Mesenchymal stem cell (in vitro differentiated cells and primary cell): ENCODE measurements at regions not wholly inside any gene's neighbourhood (a gene's known extent, or its start where the extent isn't known, plus 50 kb on each side); places are given as distances from the start of the nearest gene placed in this dataset.

ENCODE experiments used
- DNase-seq: peaks from one replicate; pipeline ENCODE4 v3.0.0-alpha.2; 2013
- H2AFZ ChIP-seq: one replicate; pipeline ENCODE4 v1.6.1; 2013; ENCODE audit warnings: low read depth, mild to moderate bottlenecking, control low read depth, inconsistent platforms, low read length, moderate library complexity
- H2AK5ac ChIP-seq: 2 replicates; pipeline ENCODE4 v1.6.1; 2013; ENCODE audit warnings: low read length, moderate library complexity, mild to moderate bottlenecking, inconsistent platforms; ENCODE audit not compliant: severe bottlenecking
- H2BK120ac ChIP-seq: one replicate; pipeline ENCODE4 v1.6.1; 2013; ENCODE audit warnings: low read depth, mild to moderate bottlenecking, inconsistent platforms, low read length, moderate library complexity
- H2BK12ac ChIP-seq, 2 experiments: one replicate each; pipeline ENCODE4 v1.6.1; 2013; ENCODE audit warnings: inconsistent platforms in 2 of 2, low read length in 2 of 2, mild to moderate bottlenecking in 2 of 2, moderate library complexity in 2 of 2, control low read depth in 1 of 2
- H2BK15ac ChIP-seq: one replicate; pipeline ENCODE4 v1.6.1; 2013; ENCODE audit warnings: mild to moderate bottlenecking, low read depth, inconsistent platforms; ENCODE audit not compliant: poor library complexity, severe bottlenecking
- H2BK5ac ChIP-seq: 2 replicates; pipeline ENCODE4 v1.6.1; 2013; ENCODE audit warnings: low read depth, mild to moderate bottlenecking, low read length, control low read depth, inconsistent platforms; ENCODE audit not compliant: poor library complexity, severe bottlenecking
- H3K14ac ChIP-seq, 2 experiments: one replicate each; pipeline ENCODE4 v1.6.1; 2013; ENCODE audit warnings: inconsistent platforms in 2 of 2, low read length in 2 of 2, control low read depth in 1 of 2, mild to moderate bottlenecking in 1 of 2, moderate library complexity in 1 of 2
- H3K18ac ChIP-seq, 2 experiments: one replicate each; pipeline ENCODE4 v1.6.1; 2013; ENCODE audit warnings: inconsistent platforms in 2 of 2, low read length in 2 of 2, control low read depth in 1 of 2, low read depth in 1 of 2, mild to moderate bottlenecking in 1 of 2
- H3K23ac ChIP-seq, 2 experiments: one replicate each; pipeline ENCODE4 v1.6.1; 2013; ENCODE audit warnings: inconsistent platforms in 2 of 2, low read length in 2 of 2, mild to moderate bottlenecking in 2 of 2, moderate library complexity in 2 of 2, control low read depth in 1 of 2
- H3K27ac ChIP-seq: 2 replicates; pipeline ENCODE4 v1.5.1; 2013; ENCODE audit warnings: mild to moderate bottlenecking, moderate library complexity, low read length, control low read depth, inconsistent platforms; ENCODE audit not compliant: poor library complexity, severe bottlenecking
- H3K27me3 ChIP-seq, 2 experiments: 2 replicates each; pipeline versions ENCODE4 v1.6.1 to v1.7.0; 2013; ENCODE audit warnings: low read length in 2 of 2, mild to moderate bottlenecking in 2 of 2, moderate library complexity in 2 of 2, control low read depth in 1 of 2, inconsistent platforms in 1 of 2; ENCODE audit not compliant: control insufficient read depth in 1 of 2, insufficient read depth in 1 of 2
- H3K36me3 ChIP-seq, 2 experiments: 2 replicates each; pipeline versions ENCODE4 v1.6.1 to v1.7.0; 2013; ENCODE audit warnings: low read length in 2 of 2, control low read depth in 1 of 2, inconsistent platforms in 1 of 2, low read depth in 1 of 2, mild to moderate bottlenecking in 1 of 2; ENCODE audit not compliant: insufficient read depth in 2 of 2, control insufficient read depth in 1 of 2
- H3K4ac ChIP-seq, 2 experiments: one replicate each; pipeline ENCODE4 v1.6.1; 2013; ENCODE audit warnings: inconsistent platforms in 2 of 2, low read length in 2 of 2, mild to moderate bottlenecking in 2 of 2, moderate library complexity in 2 of 2, control low read depth in 1 of 2, low read depth in 1 of 2
- H3K4me1 ChIP-seq: 2 replicates; pipeline ENCODE4 v1.6.1; 2013; ENCODE audit warnings: low read depth, low read length, control low read depth; ENCODE audit not compliant: control insufficient read depth, insufficient read depth
- H3K4me2 ChIP-seq: 2 replicates; pipeline ENCODE4 v1.6.1; 2013; ENCODE audit warnings: low read length, mild to moderate bottlenecking, inconsistent platforms; ENCODE audit not compliant: poor library complexity, severe bottlenecking
- H3K4me3 ChIP-seq, 2 experiments: 2 replicates each; pipeline versions ENCODE4 v1.5.1 to v1.7.0; 2013; ENCODE audit warnings: low read length in 2 of 2, mild to moderate bottlenecking in 2 of 2, control low read depth in 1 of 2, low read depth in 1 of 2; ENCODE audit not compliant: insufficient read depth in 1 of 2
- H3K79me1 ChIP-seq: replicated peaks from 2 replicates; pipeline ENCODE4 v1.6.1; 2013; ENCODE audit warnings: mild to moderate bottlenecking, control low read depth, low read length, inconsistent platforms; ENCODE audit not compliant: poor library complexity, severe bottlenecking
- H3K9ac ChIP-seq: 2 replicates; pipeline ENCODE4 v1.7.0; 2013; ENCODE audit warnings: mild to moderate bottlenecking, low read length, moderate library complexity
- H3K9me3 ChIP-seq: 2 replicates; pipeline ENCODE4 v1.7.0; 2013; ENCODE audit warnings: mild to moderate bottlenecking, low read length; ENCODE audit not compliant: control insufficient read depth
- H4K8ac ChIP-seq: one replicate; pipeline ENCODE4 v1.6.1; 2013; ENCODE audit warnings: inconsistent platforms, mild to moderate bottlenecking, low read length, moderate library complexity
- H4K91ac ChIP-seq: one replicate; pipeline ENCODE4 v1.6.1; 2013; ENCODE audit warnings: mild to moderate bottlenecking, low read length, inconsistent platforms
- WGBS: methylation state at CpG from one replicate; pipeline ENCODE4 v1.1.7; 2013; ENCODE audit warnings: mixed read lengths; 5-methylcytosine and 5-hydroxymethylcytosine counted together

DNA sequence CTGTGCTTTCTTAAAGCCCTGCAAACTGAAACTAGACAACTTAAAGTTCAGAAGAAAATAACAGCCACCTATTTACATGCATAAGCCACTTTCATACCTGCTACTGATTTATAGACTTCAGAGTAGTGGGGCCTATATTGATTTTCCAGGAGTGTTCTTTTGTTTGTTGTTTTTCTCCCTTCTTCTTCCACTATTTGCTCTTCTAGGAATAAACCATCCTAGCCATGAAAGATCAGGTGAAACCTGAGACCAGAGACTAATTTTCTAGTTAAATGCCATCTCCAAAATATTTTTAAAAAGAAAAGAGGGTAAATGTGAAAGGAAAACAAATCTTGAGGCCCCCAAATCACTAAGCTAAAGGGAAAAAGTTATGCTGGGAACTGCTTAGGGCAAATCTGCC lies 72.4 kb upstream of the C1GALT1 start:
- Histone ChIP-seq H3K18ac (no peak overlapping the region), H2BK15ac (no peak overlapping the region), H3K9ac (no peak overlapping the region), H2AFZ (no peak overlapping the region), H3K4me2 (no peak overlapping the region), H3K4ac (no peak overlapping the region), H3K23ac (no peak overlapping the region), H3K27ac (no peak overlapping the region), H2BK5ac (no peak overlapping the region), H2BK120ac (no peak overlapping the region), H2AK5ac (no peak overlapping the region), H3K27me3 (no peaks in the 10 kb centered on the region), H3K4me3 (no peak overlapping the region), H3K79me1 (no peaks in the 10 kb centered on the region), H3K9me3 (peaks cover 2% of the 10 kb centered on the region), H3K4me1 (no peaks in the 10 kb centered on the region), H3K36me3 (no peaks in the 10 kb centered on the region), H4K8ac (no peak overlapping the region), H2BK12ac (no peak overlapping the region), H3K14ac (no peak overlapping the region), H4K91ac (no peak overlapping the region)
- DNase-seq, result no peak

- Histone ChIP-seq H3K18ac (no peak overlapping the region), H2BK15ac (no peak overlapping the region), H2BK12ac (no peak overlapping the region), H3K23ac (no peak overlapping the region), H3K9ac (no peak overlapping the region), H2BK120ac (no peak overlapping the region), H3K36me3 (no peaks in the 10 kb centered on the region), H2BK5ac (no peak overlapping the region), H4K91ac (no peak overlapping the region), H3K4ac (no peak overlapping the region), H3K9me3 (peaks cover 2% of the 10 kb centered on the region), H3K4me2 (no peak overlapping the region), H3K4me1 (no peaks in the 10 kb centered on the region), H3K14ac (no peak overlapping the region), H3K27me3 (no peaks in the 10 kb centered on the region), H2AK5ac (no peak overlapping the region), H4K8ac (no peak overlapping the region), H3K27ac (no peak overlapping the region), H3K79me1 (no peaks in the 10 kb centered on the region), H3K4me3 (no peak overlapping the region), H2AFZ (no peak overlapping the region)
- no peak for DNase-seq
Measured at GRCh38 chr7:7110706-7111105, 71.6 kb upstream of the C1GALT1 start.

- Histone ChIP-seq H3K23ac (no peak overlapping the region), H3K36me3 (no peaks in the 10 kb centered on the region), H2BK120ac (no peak overlapping the region), H2BK12ac (no peak overlapping the region), H3K27me3 (no peaks in the 10 kb centered on the region), H2AK5ac (no peak overlapping the region), H2BK5ac (no peak overlapping the region), H2AFZ (no peak overlapping the region), H2BK15ac (no peak overlapping the region), H3K14ac (no peak overlapping the region), H3K4me3 (no peak overlapping the region), H3K4me2 (no peak overlapping the region), H3K79me1 (no peaks in the 10 kb centered on the region), H3K4me1 (no peaks in the 10 kb centered on the region), H3K27ac (no peak overlapping the region), H4K91ac (no peak overlapping the region), H4K8ac (no peak overlapping the region), H3K4ac (no peak overlapping the region), H3K18ac (no peak overlapping the region), H3K9me3 (peaks cover 2% of the 10 kb centered on the region), H3K9ac (no peak overlapping the region)
- DNase-seq, result no peak
- 100% methylated on average over 1 of the region's 1 CpG for WGBS
Measured at GRCh38 chr7:7112868-7113267, 69.5 kb upstream of the C1GALT1 start.

DNA sequence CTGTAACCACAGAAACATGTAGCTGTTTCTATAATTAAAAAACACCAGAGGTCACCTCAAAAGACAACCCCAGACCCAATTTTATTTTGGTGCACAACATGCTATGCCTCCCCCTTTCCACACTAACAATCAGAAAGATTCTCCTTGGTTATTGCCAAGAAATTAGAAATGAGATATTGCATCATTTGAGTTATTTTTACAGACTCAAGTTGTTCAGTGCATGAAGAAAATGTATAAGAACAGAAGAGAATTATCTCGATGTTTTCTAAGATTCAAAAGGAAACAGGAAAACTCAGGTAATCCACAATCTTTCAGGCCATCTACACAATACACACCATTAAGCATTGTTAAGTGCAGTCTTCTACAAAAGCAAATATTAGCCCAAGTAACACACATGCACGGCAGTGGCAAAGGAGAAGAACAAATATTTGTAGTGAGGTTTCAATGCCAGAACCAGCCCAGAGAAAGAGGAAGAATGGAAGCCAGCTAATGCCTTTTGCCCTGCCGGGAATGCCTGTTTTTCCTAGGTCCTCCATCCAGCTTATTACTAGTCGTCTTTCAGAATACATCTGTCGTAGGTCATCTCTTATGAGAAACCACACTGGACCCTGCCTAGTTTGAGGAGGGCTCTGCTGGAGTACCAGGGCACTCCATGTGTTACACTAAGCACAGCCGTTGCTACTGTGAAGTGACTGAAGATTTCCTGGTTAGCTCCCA lies 67.6 kb upstream of the C1GALT1 start:
- Histone ChIP-seq H3K9ac (no peak overlapping the region), H2BK120ac (no peak overlapping the region), H2BK12ac (no peak overlapping the region), H2BK5ac (no peak overlapping the region), H3K4ac (no peak overlapping the region), H3K14ac (no peak overlapping the region), H2BK15ac (no peak overlapping the region), H3K36me3 (no peaks in the 10 kb centered on the region), H3K27me3 (no peaks in the 10 kb centered on the region), H3K4me3 (no peak overlapping the region), H3K9me3 (no peaks in the 10 kb centered on the region), H2AFZ (no peak overlapping the region), H3K18ac (no peak overlapping the region), H3K4me2 (no peak overlapping the region), H2AK5ac (no peak overlapping the region), H3K79me1 (no peaks in the 10 kb centered on the region), H4K91ac (no peak overlapping the region), H3K4me1 (no peaks in the 10 kb centered on the region), H3K27ac (no peak overlapping the region), H3K23ac (no peak overlapping the region), H4K8ac (no peak overlapping the region)
- no peak for DNase-seq
- WGBS, result 92% methylated on average over 6 of the region's 6 CpGs
